Mucosa of descending colon (tissue), 3 donors: ENCODE measurements at regions not wholly inside any gene's neighbourhood (a gene's known extent, or its start where the extent isn't known, plus 50 kb on each side); places are given as distances from the start of the nearest gene placed in this dataset.

ENCODE experiments used
- ATAC-seq: fragments of 200-7000 bp; cut with Tn5 transposase; one replicate; pipeline ENCODE4 v1.9.1; 2020; ENCODE audit warnings: mild to moderate bottlenecking, moderate library complexity
- DNase-seq, 3 donors: peaks; one replicate each; pipeline ENCODE4 v3.0.0-alpha.2; 2020
- H3K36me3 ChIP-seq: fragments of 200-600 bp; one replicate; pipeline ENCODE4 v1.8.0; 2021; ENCODE audit warnings: low read depth, mild to moderate bottlenecking
- H3K4me1 ChIP-seq: fragments of 200-600 bp; one replicate; pipeline ENCODE4 v1.8.0; 2021; ENCODE audit warnings: low read depth, mild to moderate bottlenecking
- H3K4me3 ChIP-seq: fragments of 200-600 bp; one replicate; pipeline ENCODE4 v1.8.0; 2021; ENCODE audit warnings: mild to moderate bottlenecking
- H3K9me3 ChIP-seq: fragments of 200-600 bp; one replicate; pipeline ENCODE4 v1.8.0; 2021; ENCODE audit warnings: mild to moderate bottlenecking
- CTCF ChIP-seq: fragments of 200-600 bp; IDR thresholded peaks from one replicate; pipeline ENCODE4 v1.8.0; 2022; ENCODE audit warnings: antibody characterized with exemption, mild to moderate bottlenecking
- intact Hi-C, 2 donors: fragments of 100-400 bp; cut with DNase I in 1 of 2; cut with micrococcal nuclease in 1 of 2; formaldehyde crosslinking; loops; one replicate each; pipeline versions ENCODE4 v1.11.0 to v1.11.1; 2022; cut with DNase I, micrococcal nuclease
- donor health status: DM: no; HTN: no; CAD: no; lungs with moderate emphysema.
- donor health status: DM: no; HTN: no; CAD: no.
- donor health status: DM: no; HTN: yes; CAD: no.

DNA sequence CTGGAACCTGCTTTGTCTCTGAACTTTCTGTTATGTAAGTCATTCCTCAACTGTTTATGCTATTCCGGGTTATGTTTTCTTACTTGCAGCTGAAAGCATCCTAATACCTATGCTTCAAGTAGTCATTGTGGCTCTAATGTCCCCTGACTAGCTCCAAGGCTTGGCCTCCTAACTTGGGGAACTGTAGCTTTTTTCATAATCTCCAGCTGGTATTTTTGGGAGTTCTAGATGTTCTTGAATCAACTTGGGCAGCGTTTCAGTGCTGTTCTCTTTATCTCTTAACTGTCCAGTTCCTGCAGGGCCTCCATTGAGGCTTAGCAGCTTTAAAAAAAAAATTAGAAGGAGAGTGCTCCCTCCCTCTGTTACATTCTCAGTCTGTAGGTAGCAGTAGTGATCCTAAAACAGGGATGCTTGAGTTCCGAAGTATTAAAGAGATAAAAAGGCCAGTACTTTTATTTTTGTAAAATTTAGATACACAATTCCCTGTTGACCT, 100.0 kb upstream of the ACTBL2 start:
- Histone ChIP-seq H3K9me3 (no peaks in the 10 kb centered on the region), H3K4me1 (no peaks in the 10 kb centered on the region), H3K4me3 (no peak overlapping the region), H3K36me3 (no peaks in the 10 kb centered on the region)
- no peak for ATAC-seq
- TF ChIP-seq CTCF, result no peak
- no peak for DNase-seq
- intact Hi-C loops, result no loop called here

DNA sequence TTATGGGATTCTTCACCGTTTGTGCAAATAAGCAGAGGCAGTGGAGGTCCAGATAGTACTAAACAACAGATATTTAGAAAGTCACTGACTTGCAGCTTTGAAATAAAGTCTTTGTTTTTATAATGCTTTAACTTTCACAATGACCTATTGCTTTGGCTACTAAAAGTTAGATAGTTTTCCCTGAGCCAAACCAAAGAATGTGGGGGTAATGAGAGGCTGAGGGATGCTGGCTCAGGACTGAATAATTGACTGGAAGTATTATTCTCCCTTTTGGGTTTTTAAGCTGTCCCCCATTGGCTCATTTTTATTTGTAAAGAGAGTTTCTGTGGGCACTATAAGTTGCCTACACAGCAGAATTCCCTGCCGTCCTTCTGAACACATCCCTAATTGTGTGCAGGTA, 99.2 kb upstream of the ACTBL2 start:
- H3K4me1 ChIP-seq, result no peaks in the 10 kb centered on the region
- no peak for TF ChIP-seq CTCF
- no peak for DNase-seq
- H3K4me3 ChIP-seq, result no peak overlapping the region
- intact Hi-C loops, result no loop called here
- ATAC-seq, result no peak
- no peaks in the 10 kb centered on the region for H3K9me3 ChIP-seq
- H3K36me3 ChIP-seq, result no peaks in the 10 kb centered on the region

- ATAC-seq (no peak), DNase-seq (no peak)
- H3K4me1 ChIP-seq, result no peaks in the 10 kb centered on the region
- H3K4me3 ChIP-seq, result no peak overlapping the region
- no peaks in the 10 kb centered on the region for H3K36me3 ChIP-seq
- H3K9me3 ChIP-seq, result no peaks in the 10 kb centered on the region
- intact Hi-C loops, result no loop called here
- TF ChIP-seq CTCF, result no peak
Observed at GRCh38 chr5:57581222-57581621, 98.6 kb upstream of the ACTBL2 start.

- H3K9me3 ChIP-seq, result no peaks in the 10 kb centered on the region
- no peaks in the 10 kb centered on the region for H3K36me3 ChIP-seq
- H3K4me3 ChIP-seq, result no peak overlapping the region
- intact Hi-C loops, result no loop called here
- DNase-seq, result no peak
- no peak for TF ChIP-seq CTCF
- no peak for ATAC-seq
- no peaks in the 10 kb centered on the region for H3K4me1 ChIP-seq
Observed at GRCh38 chr5:57577432-57578175, 95.0 kb upstream of the ACTBL2 start.

DNA sequence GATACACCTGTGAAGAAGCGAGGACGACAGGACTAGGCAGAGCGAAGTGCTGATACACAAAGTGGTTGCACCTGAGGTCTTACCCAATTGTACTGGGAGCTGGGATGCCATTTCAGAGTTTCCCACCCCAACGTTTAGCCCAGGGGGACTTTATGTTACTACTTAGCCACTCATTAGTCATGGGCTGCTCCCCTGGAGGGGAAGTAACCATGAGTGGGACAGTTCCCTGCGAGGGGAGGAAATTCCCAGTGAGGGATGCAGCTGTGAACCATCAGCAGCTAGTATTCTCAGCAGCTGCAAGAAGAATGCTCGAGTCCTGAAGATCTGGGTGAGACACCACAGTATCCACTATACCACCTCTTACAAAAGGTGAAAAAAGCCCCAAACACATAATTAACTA, 93.7 kb upstream of the ACTBL2 start:
- no peaks in the 10 kb centered on the region for H3K36me3 ChIP-seq
- H3K4me1 ChIP-seq, result no peaks in the 10 kb centered on the region
- ATAC-seq (no peak), DNase-seq (no peak)
- H3K4me3 ChIP-seq, result no peak overlapping the region
- intact Hi-C loops, result no loop called here
- H3K9me3 ChIP-seq, result no peaks in the 10 kb centered on the region
- TF ChIP-seq CTCF, result no peak

DNA sequence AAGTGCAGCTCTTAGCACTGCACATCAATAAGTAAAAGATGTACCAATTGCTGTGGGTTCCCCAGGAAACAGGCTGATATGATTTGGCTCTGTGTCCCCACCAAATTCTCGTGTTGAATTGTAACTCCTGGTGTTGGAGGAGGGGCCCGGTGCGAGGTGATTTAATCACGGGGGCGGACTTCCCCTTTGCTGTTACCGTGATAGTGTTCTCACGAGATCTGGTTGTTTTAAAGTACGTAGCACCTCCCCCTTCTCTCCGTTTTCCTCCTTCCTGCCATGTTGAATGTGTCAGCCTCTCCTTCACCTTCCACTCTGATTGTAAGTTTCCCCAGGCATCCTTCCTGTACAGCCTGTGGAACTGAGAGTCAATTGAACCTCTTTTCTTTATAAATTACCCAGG, 93.2 kb upstream of the ACTBL2 start:
- DNase-seq (no peak), ATAC-seq (no peak)
- no peaks in the 10 kb centered on the region for H3K9me3 ChIP-seq
- intact Hi-C loops, result no loop called here
- no peaks in the 10 kb centered on the region for H3K4me1 ChIP-seq
- H3K36me3 ChIP-seq, result no peaks in the 10 kb centered on the region
- H3K4me3 ChIP-seq, result no peak overlapping the region
- TF ChIP-seq CTCF, result no peak
